NT2/D1 (cell line): ENCODE measurements at regions not wholly inside any gene's neighbourhood (a gene's known extent, or its start where the extent isn't known, plus 50 kb on each side); places are given as distances from the start of the nearest gene placed in this dataset.
"Not testable (repeated sequence)": the region's sequence is repeated elsewhere in the genome, so short reads cannot be mapped to it uniquely, and the experiment has no call there.

Experiments
- SUZ12 ChIP-seq: IDR thresholded peaks from 2 replicates; pipeline ENCODE4 v1.6.1; 2011; ENCODE audit not compliant: insufficient read length, insufficient read depth; ENCODE audit errors: extremely low read depth
- YY1 ChIP-seq: IDR thresholded peaks from 2 replicates; pipeline ENCODE4 v1.6.1; 2011; ENCODE audit not compliant: insufficient read length, insufficient read depth
- ZNF274 ChIP-seq: IDR thresholded peaks from 2 replicates; pipeline ENCODE4 v1.6.1; 2011; ENCODE audit warnings: mild to moderate bottlenecking, low read depth, low read length

DNA sequence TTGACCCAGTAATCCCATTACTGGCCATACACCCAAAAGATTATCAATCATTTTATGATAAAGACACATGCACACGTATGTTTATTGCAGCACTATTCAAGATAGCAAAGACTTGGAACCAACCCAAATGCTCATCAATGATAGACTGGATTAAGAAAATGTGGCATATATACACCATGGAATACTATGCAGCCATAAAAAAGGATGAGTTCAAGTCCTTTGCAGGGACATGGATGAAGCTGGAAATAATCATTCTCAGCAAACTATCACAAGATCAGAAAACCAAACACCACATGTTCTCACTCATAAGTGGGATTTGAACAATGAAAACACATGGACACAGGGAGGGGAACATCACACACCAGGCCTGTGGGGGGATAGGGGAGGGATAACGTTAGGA, 785.3 kb downstream of the SH3BGRL start:
- TF ChIP-seq ZNF274, YY1, SUZ12: not testable (repeated sequence)
